Stimulated activated CD4-positive, alpha-beta T cell treated with anti-CD3 and anti-CD28 coated beads, Interleukin-1b, Interleukin-23, amount 100 ng/mL, for 4 hours (primary cell): ENCODE measurements at regions not wholly inside any gene's neighbourhood (a gene's known extent, or its start where the extent isn't known, plus 50 kb on each side); places are given as distances from the start of the nearest gene placed in this dataset.

Experiments
- DNase-seq, 2 donors: peaks; one replicate each; pipeline ENCODE4 v3.0.0-alpha.2; 2020; ENCODE audit warnings: low read depth in 2 of 2

GRCh38 chr7:156157409-156158012 is 345.2 kb upstream of the SHH start:
- no peak for DNase-seq

- no peak for DNase-seq
These were observed 344.6 kb upstream of the SHH start for GRCh38 chr7:156156734-156157408.

- DNase-seq, result no peak
These were observed 343.9 kb upstream of the SHH start for GRCh38 chr7:156155988-156156733.

- no peak for DNase-seq
These were observed 341.3 kb upstream of the SHH start for GRCh38 chr7:156153590-156153989.

- no peak for DNase-seq
These were observed 340.1 kb upstream of the SHH start for GRCh38 chr7:156152390-156152789.

GRCh38 chr7:156151658-156152057 is 339.4 kb upstream of the SHH start:
- no peak for DNase-seq

- DNase-seq, result no peak
These were observed 338.8 kb upstream of the SHH start for GRCh38 chr7:156151078-156151477.

GRCh38 chr7:156148995-156149394 is 336.7 kb upstream of the SHH start:
- DNase-seq, result no peak

GRCh38 chr7:156148547-156148946 is 336.3 kb upstream of the SHH start:
- no peak for DNase-seq

- DNase-seq, result no peak
These were observed 335.7 kb upstream of the SHH start for GRCh38 chr7:156147756-156148504.

- no peak for DNase-seq
These were observed 334.8 kb upstream of the SHH start for GRCh38 chr7:156147104-156147503.

- DNase-seq, result no peak
These were observed 333.7 kb upstream of the SHH start for GRCh38 chr7:156145996-156146395.

- no peak for DNase-seq
These were observed 332.9 kb upstream of the SHH start for GRCh38 chr7:156145184-156145583.

- no peak for DNase-seq
These were observed 331.4 kb upstream of the SHH start for GRCh38 chr7:156143683-156144082.

GRCh38 chr7:156143158-156143557 is 330.9 kb upstream of the SHH start:
- DNase-seq, result no peak

GRCh38 chr7:156141941-156142340 is 329.7 kb upstream of the SHH start:
- no peak for DNase-seq

- DNase-seq, result no peak
These were observed 328.6 kb upstream of the SHH start for GRCh38 chr7:156140896-156141295.

GRCh38 chr7:156140447-156140846 is 328.2 kb upstream of the SHH start:
- DNase-seq, result no peak

GRCh38 chr7:156139633-156140032 is 327.4 kb upstream of the SHH start:
- no peak for DNase-seq

- DNase-seq, result no peak
These were observed 326.8 kb upstream of the SHH start for GRCh38 chr7:156139112-156139511.

- DNase-seq, result no peak
These were observed 319.6 kb upstream of the SHH start for GRCh38 chr7:156131881-156132280.

- DNase-seq, result no peak
These were observed 317.3 kb upstream of the SHH start for GRCh38 chr7:156129522-156129921.
